22Rv1 (cell line): ENCODE measurements at regions not wholly inside any gene's neighbourhood (a gene's known extent, or its start where the extent isn't known, plus 50 kb on each side); places are given as distances from the start of the nearest gene placed in this dataset.

ENCODE experiments used
- H3K27ac ChIP-seq: fragments of 450-650 bp; 2 replicates; pipeline ENCODE4 v1.5.1; 2017
- CTCF ChIP-seq: fragments of 450-650 bp; IDR thresholded peaks from 2 replicates; pipeline ENCODE4 v1.5.1; 2017; ENCODE audit warnings: mild to moderate bottlenecking
- ZFX ChIP-seq: fragments of 450-650 bp; IDR thresholded peaks from 2 replicates; pipeline ENCODE4 v1.6.1; 2017; ENCODE audit warnings: antibody characterized with exemption, borderline replicate concordance

GRCh38 chr3:152190636-152191183, 78.0 kb upstream of the MBNL1 start:
- TF ChIP-seq ZFX (no peak), CTCF (no peak)
- H3K27ac ChIP-seq, result no peak overlapping the region

GRCh38 chr3:152192050-152192449, 76.7 kb upstream of the MBNL1 start:
- TF ChIP-seq CTCF (no peak), ZFX (no peak)
- H3K27ac ChIP-seq, result no peak overlapping the region

- H3K27ac ChIP-seq, result no peak overlapping the region
- TF ChIP-seq ZFX (no peak), CTCF (no peak)
Observed at GRCh38 chr3:152192936-152193672, 75.6 kb upstream of the MBNL1 start.

- TF ChIP-seq CTCF, result no peak
- TF ChIP-seq ZFX, result no peak
Observed at GRCh38 chr3:152193673-152194267, 75.0 kb upstream of the MBNL1 start.

GRCh38 chr3:152195206-152195605, 73.5 kb upstream of the MBNL1 start:
- H3K27ac ChIP-seq, result no peak overlapping the region
- TF ChIP-seq ZFX (no peak), CTCF (no peak)

More at GRCh38 chr3:152193673-152194267, 75.0 kb upstream of the MBNL1 start:
- no peak overlapping the region for H3K27ac ChIP-seq

GRCh38 chr3:152196782-152197181, 71.9 kb upstream of the MBNL1 start:
- no peak for TF ChIP-seq ZFX
- TF ChIP-seq CTCF, result no peak
- H3K27ac ChIP-seq, result no peak overlapping the region

- TF ChIP-seq CTCF, result no peak
- no peak for TF ChIP-seq ZFX
- no peak overlapping the region for H3K27ac ChIP-seq
Observed at GRCh38 chr3:152197451-152197850, 71.3 kb upstream of the MBNL1 start.
